OCI-LY1 (cell line): ENCODE measurements at regions not wholly inside any gene's neighbourhood (a gene's known extent, or its start where the extent isn't known, plus 50 kb on each side); places are given as distances from the start of the nearest gene placed in this dataset.

Experiments
- H2AFZ ChIP-seq: fragments of 200-600 bp; sonication (generic), shearing (Covaris generic); 2 replicates; pipeline ENCODE4 v1.6.0; 2014; ENCODE audit warnings: antibody characterized with exemption, mild to moderate bottlenecking, low read length
- H3F3A ChIP-seq: fragments of 200-600 bp; sonication (generic), shearing (Covaris generic); 2 replicates; pipeline ENCODE4 v1.6.0; 2014; ENCODE audit warnings: mild to moderate bottlenecking, antibody characterized with exemption, low read length, moderate library complexity; ENCODE audit not compliant: insufficient read depth
- H3K27ac ChIP-seq: fragments of 200-600 bp; sonication (generic); 2 replicates; pipeline ENCODE4 v1.5.1; 2014; ENCODE audit warnings: low read length, mixed run types, mild to moderate bottlenecking, low read depth; ENCODE audit not compliant: poor library complexity, severe bottlenecking
- H3K27me3 ChIP-seq: fragments of 200-600 bp; sonication (generic); 2 replicates; pipeline ENCODE4 v1.6.0; 2014; ENCODE audit warnings: antibody characterized with exemption, mild to moderate bottlenecking, low read length, moderate library complexity; ENCODE audit not compliant: insufficient read depth
- H3K36me3 ChIP-seq: fragments of 200-600 bp; sonication (generic); 2 replicates; pipeline ENCODE4 v1.6.1; 2014; ENCODE audit warnings: mild to moderate bottlenecking, antibody characterized with exemption, low read length, moderate library complexity, mixed read lengths; ENCODE audit not compliant: insufficient read depth
- H3K4me1 ChIP-seq: fragments of 200-600 bp; sonication (generic); 2 replicates; pipeline ENCODE4 v1.5.1; 2014; ENCODE audit warnings: mild to moderate bottlenecking, low read length, moderate library complexity; ENCODE audit not compliant: insufficient read depth, severe bottlenecking
- H3K4me2 ChIP-seq: fragments of 200-600 bp; sonication (generic), shearing (Covaris generic); 2 replicates; pipeline ENCODE4 v1.6.1; 2014; ENCODE audit warnings: low read length
- H3K4me3 ChIP-seq: fragments of 200-600 bp; sonication (generic); 2 replicates; pipeline ENCODE4 v1.5.1; 2014; ENCODE audit warnings: low read length, low read depth, mild to moderate bottlenecking, mixed read lengths; ENCODE audit not compliant: poor library complexity, severe bottlenecking
- H3K79me2 ChIP-seq: fragments of 200-600 bp; shearing (Covaris generic); 2 replicates; pipeline ENCODE4 v1.6.1; 2016; ENCODE audit warnings: mixed run types, low read length, mixed read lengths; ENCODE audit not compliant: insufficient read depth
- H3K9ac ChIP-seq: fragments of 200-600 bp; sonication (generic), shearing (Covaris generic); 2 replicates; pipeline ENCODE4 v1.6.1; 2014; ENCODE audit warnings: mild to moderate bottlenecking, low read length, mixed read lengths
- H3K9me2 ChIP-seq: fragments of 200-600 bp; sonication (generic), shearing (Covaris generic); 2 replicates; pipeline ENCODE4 v1.6.1; 2014; ENCODE audit warnings: low read depth, mild to moderate bottlenecking, low read length, mixed read lengths
- H3K9me3 ChIP-seq: fragments of 200-600 bp; shearing (Covaris generic); 2 replicates; pipeline ENCODE4 v1.6.1; 2014; ENCODE audit warnings: low read length, mixed read lengths
- H4K20me1 ChIP-seq: fragments of 200-600 bp; sonication (generic), shearing (Covaris generic); 2 replicates; pipeline ENCODE4 v1.6.0; 2016; ENCODE audit warnings: mild to moderate bottlenecking, low read length; ENCODE audit not compliant: insufficient read depth
- EZH2 ChIP-seq: fragments of 200-600 bp; sonication (generic), shearing (Covaris generic); IDR thresholded peaks from 2 replicates; pipeline ENCODE4 v1.8.0; 2017; ENCODE audit warnings: borderline replicate concordance, mixed run types, mild to moderate bottlenecking, antibody characterized with exemption, low read length, moderate library complexity, mixed read lengths
- TF ChIP-seq, protein P1 (sequence below): fragments of 200-600 bp; sonication (generic), shearing (Covaris generic); IDR thresholded peaks from 2 replicates; pipeline ENCODE4 v1.5.1; 2017; ENCODE audit warnings: mild to moderate bottlenecking, antibody characterized with exemption, low read length, moderate library complexity, mixed read lengths

DNA sequence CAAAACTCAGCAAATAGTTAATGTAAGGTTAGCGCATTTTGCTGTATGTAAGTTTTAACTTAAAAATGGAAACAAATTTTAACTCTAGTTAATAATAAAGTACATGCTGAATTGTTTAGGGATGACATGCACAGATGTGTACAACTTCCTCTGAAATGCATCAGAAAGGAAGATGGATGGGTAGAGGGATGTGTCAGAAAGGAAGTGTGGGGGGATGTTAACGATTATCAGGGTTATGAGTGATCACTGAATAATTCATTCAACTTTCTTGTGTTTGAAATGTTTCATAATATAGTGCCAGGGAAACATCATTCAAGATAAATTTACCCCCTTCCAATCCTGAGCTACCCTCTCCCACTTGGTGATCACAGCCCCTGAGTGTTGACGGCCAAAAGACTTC lies 87.6 kb downstream of the FOXA2 start:
- H4K20me1 ChIP-seq, result no peaks in the 10 kb centered on the region
- no peak overlapping the region for H3K9ac ChIP-seq
- H3K79me2 ChIP-seq, result no peaks in the 10 kb centered on the region
- no peak overlapping the region for H2AFZ ChIP-seq
- no peak overlapping the region for H3K27ac ChIP-seq
- no peaks in the 10 kb centered on the region for H3K4me1 ChIP-seq
- H3K9me2 ChIP-seq, result no peaks in the 10 kb centered on the region
- H3K27me3 ChIP-seq, result no peaks in the 10 kb centered on the region
- H3K36me3 ChIP-seq, result no peaks in the 10 kb centered on the region
- H3K4me2 ChIP-seq, result no peak overlapping the region
- H3F3A ChIP-seq, result no peaks in the 10 kb centered on the region
- no peak overlapping the region for H3K4me3 ChIP-seq
- TF ChIP-seq EZH2, result no peak
- TF ChIP-seq, protein P1, sequence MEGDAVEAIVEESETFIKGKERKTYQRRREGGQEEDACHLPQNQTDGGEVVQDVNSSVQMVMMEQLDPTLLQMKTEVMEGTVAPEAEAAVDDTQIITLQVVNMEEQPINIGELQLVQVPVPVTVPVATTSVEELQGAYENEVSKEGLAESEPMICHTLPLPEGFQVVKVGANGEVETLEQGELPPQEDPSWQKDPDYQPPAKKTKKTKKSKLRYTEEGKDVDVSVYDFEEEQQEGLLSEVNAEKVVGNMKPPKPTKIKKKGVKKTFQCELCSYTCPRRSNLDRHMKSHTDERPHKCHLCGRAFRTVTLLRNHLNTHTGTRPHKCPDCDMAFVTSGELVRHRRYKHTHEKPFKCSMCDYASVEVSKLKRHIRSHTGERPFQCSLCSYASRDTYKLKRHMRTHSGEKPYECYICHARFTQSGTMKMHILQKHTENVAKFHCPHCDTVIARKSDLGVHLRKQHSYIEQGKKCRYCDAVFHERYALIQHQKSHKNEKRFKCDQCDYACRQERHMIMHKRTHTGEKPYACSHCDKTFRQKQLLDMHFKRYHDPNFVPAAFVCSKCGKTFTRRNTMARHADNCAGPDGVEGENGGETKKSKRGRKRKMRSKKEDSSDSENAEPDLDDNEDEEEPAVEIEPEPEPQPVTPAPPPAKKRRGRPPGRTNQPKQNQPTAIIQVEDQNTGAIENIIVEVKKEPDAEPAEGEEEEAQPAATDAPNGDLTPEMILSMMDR, result no peak
- no peaks in the 10 kb centered on the region for H3K9me3 ChIP-seq

DNA sequence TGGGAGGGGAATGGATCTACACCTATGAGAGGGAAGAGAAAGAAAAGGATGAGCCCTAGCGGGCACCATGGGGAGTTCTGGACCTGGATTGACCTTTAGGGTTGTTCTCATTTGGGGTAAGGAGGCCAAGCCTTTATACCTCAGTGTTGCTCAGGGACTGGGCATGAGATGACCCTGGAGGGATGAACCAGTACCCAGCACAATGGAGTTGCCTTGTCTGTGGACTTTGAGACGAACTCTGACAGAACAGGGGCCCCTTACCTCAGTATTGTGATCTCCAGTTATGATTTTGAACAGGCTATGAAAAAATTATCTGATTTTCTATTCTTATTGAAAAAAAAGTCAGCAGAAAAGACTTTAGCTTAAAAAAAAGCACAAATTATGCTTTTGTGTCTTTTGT lies 88.6 kb downstream of the FOXA2 start:
- Histone ChIP-seq H3K27ac (no peak overlapping the region), H3K9ac (no peak overlapping the region), H3K36me3 (no peaks in the 10 kb centered on the region), H4K20me1 (no peaks in the 10 kb centered on the region), H2AFZ (no peak overlapping the region), H3K4me2 (no peak overlapping the region), H3K79me2 (no peaks in the 10 kb centered on the region), H3K9me2 (no peaks in the 10 kb centered on the region), H3K4me3 (no peak overlapping the region), H3K9me3 (no peaks in the 10 kb centered on the region), H3K27me3 (no peaks in the 10 kb centered on the region), H3K4me1 (no peaks in the 10 kb centered on the region), H3F3A (no peaks in the 10 kb centered on the region)
- TF ChIP-seq EZH2, result no peak
- TF ChIP-seq, protein P1, result no peak

DNA sequence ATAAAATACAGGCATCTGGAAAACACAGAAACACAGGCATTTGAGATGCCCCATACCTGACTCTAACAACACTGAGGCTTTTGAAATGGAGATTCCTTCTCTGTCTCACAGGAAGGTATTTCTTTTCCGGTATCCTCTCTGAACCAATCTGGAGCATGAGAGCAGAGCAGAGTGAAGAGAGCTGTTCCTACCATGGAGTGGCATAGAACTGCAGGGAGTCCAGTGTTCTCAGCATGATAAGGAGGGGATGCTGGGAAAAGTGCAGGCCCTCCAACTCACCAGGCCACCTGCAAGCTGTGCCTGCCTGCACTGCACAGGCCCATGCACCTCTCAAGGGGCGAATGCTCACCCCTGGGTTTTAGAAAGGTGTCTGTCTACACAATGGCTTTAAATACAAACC lies 89.2 kb downstream of the FOXA2 start:
- Histone ChIP-seq H3K79me2 (no peaks in the 10 kb centered on the region), H3K36me3 (no peaks in the 10 kb centered on the region), H3K4me1 (no peaks in the 10 kb centered on the region), H3K4me3 (no peak overlapping the region), H3K9ac (no peak overlapping the region), H3K27me3 (no peaks in the 10 kb centered on the region), H3K4me2 (no peak overlapping the region), H3K9me3 (no peaks in the 10 kb centered on the region), H3K9me2 (no peaks in the 10 kb centered on the region), H3K27ac (no peak overlapping the region), H3F3A (no peaks in the 10 kb centered on the region), H2AFZ (no peak overlapping the region), H4K20me1 (no peaks in the 10 kb centered on the region)
- TF ChIP-seq EZH2, result no peak
- TF ChIP-seq, protein P1, result no peak
